Calu3 (cell line): ENCODE measurements at regions not wholly inside any gene's neighbourhood (a gene's known extent, or its start where the extent isn't known, plus 50 kb on each side); places are given as distances from the start of the nearest gene placed in this dataset.

Experiments used
- BruUV-seq: library from RNA; stranded (reverse); fragments of 400-500 nt; replicated peaks from 2 replicates; lab custom pipeline; 2021; lab: Mats Ljungman, UMichigan
- CTCF ChIA-PET: fragments of 300-600 bp; sonication (Branson Sonifier 250); formaldehyde crosslinking; loops from one replicate; lab custom pipeline; 2022; ENCODE audit warnings: antibody characterized with exemption; lab: Charles Lee
- DNase-seq: peaks from one replicate; pipeline ENCODE4 v3.0.0; 2022
- H3K27ac Mint-ChIP-seq: one replicate; pipeline ENCODE4 v1.8.0; 2022; ENCODE audit warnings: mixed read lengths; ENCODE audit not compliant: unreplicated experiment
- H3K27me3 Mint-ChIP-seq: one replicate; pipeline ENCODE4 v1.8.0; 2022; ENCODE audit warnings: mixed read lengths; ENCODE audit not compliant: unreplicated experiment
- H3K36me3 Mint-ChIP-seq: one replicate; pipeline ENCODE4 v1.8.0; 2022; ENCODE audit warnings: mild to moderate bottlenecking, moderate library complexity, mixed read lengths; ENCODE audit not compliant: insufficient read depth, unreplicated experiment
- H3K4me1 Mint-ChIP-seq: one replicate; pipeline ENCODE4 v1.8.0; 2022; ENCODE audit warnings: mild to moderate bottlenecking, low read depth, mixed read lengths; ENCODE audit not compliant: unreplicated experiment
- H3K4me3 Mint-ChIP-seq: one replicate; pipeline ENCODE4 v1.8.0; 2022; ENCODE audit warnings: mild to moderate bottlenecking, low read depth, moderate library complexity, mixed read lengths; ENCODE audit not compliant: unreplicated experiment
- H3K9me3 Mint-ChIP-seq: one replicate; pipeline ENCODE4 v1.8.0; 2022; ENCODE audit warnings: low read depth, mixed read lengths; ENCODE audit not compliant: unreplicated experiment
- intact Hi-C: fragments of 100-400 bp; cut with micrococcal nuclease; formaldehyde crosslinking; loops from one replicate; pipeline ENCODE4 v1.10.0; 2022; ENCODE audit not compliant: unreplicated experiment
- TF ChIP-seq, protein P1 (sequence below): fragments of 200-600 bp; IDR thresholded peaks from one replicate; pipeline ENCODE4 v1.8.0; 2022; ENCODE audit warnings: antibody characterized with exemption; ENCODE audit not compliant: unreplicated experiment

DNA sequence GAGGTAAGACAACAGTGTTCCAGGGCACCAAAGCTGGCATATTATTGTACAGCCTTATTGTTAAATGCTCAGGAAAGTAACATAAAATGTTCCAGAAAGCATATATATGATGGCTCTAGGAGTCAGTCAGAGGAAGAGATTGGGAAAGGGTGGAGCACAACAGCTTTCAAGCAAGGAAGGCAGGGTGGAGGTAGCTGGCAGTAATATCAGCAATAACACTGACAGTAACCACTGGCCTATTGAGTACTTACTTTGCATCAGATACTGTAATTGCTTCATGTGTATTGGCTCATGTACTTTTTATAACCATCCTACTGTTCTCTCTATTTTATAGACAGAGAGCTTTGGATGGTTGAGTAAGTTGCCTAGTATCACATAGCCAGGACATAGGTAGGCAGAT, 830.2 kb downstream of the DHX35 start:
- no peaks in the 10 kb centered on the region for H3K4me1 Mint-ChIP-seq
- CTCF ChIA-PET: no interaction called here
- no TSS peak for BruUV-seq
- H3K27me3 Mint-ChIP-seq: no peaks in the 10 kb centered on the region
- no peaks in the 10 kb centered on the region for H3K36me3 Mint-ChIP-seq
- no peak overlapping the region for H3K4me3 Mint-ChIP-seq
- TF ChIP-seq, protein P1, sequence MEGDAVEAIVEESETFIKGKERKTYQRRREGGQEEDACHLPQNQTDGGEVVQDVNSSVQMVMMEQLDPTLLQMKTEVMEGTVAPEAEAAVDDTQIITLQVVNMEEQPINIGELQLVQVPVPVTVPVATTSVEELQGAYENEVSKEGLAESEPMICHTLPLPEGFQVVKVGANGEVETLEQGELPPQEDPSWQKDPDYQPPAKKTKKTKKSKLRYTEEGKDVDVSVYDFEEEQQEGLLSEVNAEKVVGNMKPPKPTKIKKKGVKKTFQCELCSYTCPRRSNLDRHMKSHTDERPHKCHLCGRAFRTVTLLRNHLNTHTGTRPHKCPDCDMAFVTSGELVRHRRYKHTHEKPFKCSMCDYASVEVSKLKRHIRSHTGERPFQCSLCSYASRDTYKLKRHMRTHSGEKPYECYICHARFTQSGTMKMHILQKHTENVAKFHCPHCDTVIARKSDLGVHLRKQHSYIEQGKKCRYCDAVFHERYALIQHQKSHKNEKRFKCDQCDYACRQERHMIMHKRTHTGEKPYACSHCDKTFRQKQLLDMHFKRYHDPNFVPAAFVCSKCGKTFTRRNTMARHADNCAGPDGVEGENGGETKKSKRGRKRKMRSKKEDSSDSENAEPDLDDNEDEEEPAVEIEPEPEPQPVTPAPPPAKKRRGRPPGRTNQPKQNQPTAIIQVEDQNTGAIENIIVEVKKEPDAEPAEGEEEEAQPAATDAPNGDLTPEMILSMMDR: no peak
- DNase-seq: no peak
- no peak overlapping the region for H3K27ac Mint-ChIP-seq
- intact Hi-C loops: no loop called here
- H3K9me3 Mint-ChIP-seq: peaks cover 12% of the 10 kb centered on the region

DNA sequence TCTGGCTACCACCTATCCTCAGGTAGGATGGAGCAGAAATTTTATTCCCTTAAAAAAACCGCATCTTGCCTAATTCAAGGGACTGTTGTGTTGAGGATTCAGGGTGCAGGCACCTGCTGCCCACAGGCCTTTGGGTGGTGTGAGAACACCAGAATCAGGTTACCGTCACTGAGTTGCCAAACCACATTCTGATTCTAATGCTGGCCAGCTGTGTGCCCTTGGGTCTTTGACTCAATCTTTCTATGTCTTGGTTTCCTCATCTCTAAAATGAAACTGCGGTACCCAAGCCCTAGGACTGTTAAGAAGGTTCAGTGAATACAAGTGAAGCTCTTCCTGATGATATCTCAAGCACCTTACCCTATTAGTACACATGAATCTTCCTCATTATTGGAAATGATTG, 827.3 kb downstream of the DHX35 start:
- Mint-ChIP-seq H3K27me3 (no peaks in the 10 kb centered on the region), H3K4me3 (no peak overlapping the region), H3K36me3 (no peaks in the 10 kb centered on the region), H3K9me3 (peaks cover 24% of the 10 kb centered on the region), H3K4me1 (no peaks in the 10 kb centered on the region), H3K27ac (no peak overlapping the region)
- CTCF ChIA-PET: no interaction called here
- BruUV-seq: no TSS peak
- DNase-seq: no peak
- intact Hi-C loops: no loop called here
- TF ChIP-seq, protein P1: no peak

DNA sequence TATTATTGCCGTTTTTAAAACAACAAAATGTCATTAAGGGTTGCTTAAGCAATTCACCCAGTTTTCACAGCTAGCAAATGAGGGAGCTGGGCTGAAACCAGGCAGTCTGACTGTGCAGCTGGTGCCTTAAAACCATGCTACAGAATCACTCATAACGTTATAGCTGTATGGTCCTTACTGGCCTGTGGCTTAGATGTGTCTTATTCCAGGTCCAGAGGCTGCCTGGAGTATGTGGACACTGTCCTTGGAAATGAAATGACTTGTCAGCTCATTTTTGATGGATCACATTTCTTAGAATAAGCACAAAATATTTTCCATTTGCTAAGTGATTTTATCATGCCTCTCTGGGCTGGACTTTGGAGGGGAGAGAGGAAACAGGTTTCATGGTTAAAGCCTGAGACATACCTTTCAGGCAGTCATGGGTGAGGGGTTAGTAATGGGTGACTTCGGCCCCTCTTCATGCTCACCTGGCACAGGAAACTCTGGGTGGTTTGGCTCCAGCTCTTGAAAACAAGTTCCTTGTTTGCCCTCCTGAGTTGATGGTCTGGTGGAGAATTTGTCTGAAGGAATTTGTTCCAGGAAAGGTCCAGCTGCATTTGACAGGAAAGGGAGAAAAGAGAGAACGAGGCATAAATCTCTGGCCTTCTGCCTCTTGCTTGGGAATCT, 823.2 kb downstream of the DHX35 start:
- intact Hi-C loops: no loop called here
- no TSS peak for BruUV-seq
- H3K9me3 Mint-ChIP-seq: peaks cover 28% of the 10 kb centered on the region
- no peaks in the 10 kb centered on the region for H3K4me1 Mint-ChIP-seq
- DNase-seq: no peak
- TF ChIP-seq, protein P1: no peak
- no peak overlapping the region for H3K4me3 Mint-ChIP-seq
- CTCF ChIA-PET: no interaction called here
- H3K27me3 Mint-ChIP-seq: no peaks in the 10 kb centered on the region
- H3K36me3 Mint-ChIP-seq: no peaks in the 10 kb centered on the region
- H3K27ac Mint-ChIP-seq: no peak overlapping the region

DNA sequence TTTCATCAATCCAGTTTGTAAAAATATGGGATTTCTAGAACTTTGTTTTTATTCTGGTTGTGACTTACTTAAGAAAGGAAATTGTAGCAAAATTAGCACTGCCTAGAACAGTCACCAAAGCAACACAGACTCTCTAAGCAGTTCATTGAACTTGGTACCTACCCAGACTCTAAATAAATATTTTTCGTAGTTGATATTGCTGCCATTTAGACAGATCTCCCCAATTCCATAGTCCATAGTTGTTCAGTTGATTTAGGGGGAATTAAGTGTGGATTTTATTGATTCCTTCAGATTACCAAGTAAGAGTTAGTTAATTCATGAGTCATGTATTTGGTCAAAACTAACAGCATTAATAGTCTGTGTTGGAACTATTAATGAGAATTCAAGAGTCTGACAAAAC, 822.5 kb downstream of the DHX35 start:
- Mint-ChIP-seq H3K27ac (no peak overlapping the region), H3K4me3 (no peak overlapping the region), H3K9me3 (peaks cover 26% of the 10 kb centered on the region), H3K4me1 (no peaks in the 10 kb centered on the region), H3K27me3 (no peaks in the 10 kb centered on the region), H3K36me3 (no peaks in the 10 kb centered on the region)
- BruUV-seq: no TSS peak
- TF ChIP-seq, protein P1: no peak
- CTCF ChIA-PET: no interaction called here
- intact Hi-C loops: no loop called here
- DNase-seq: no peak
